Spleen (tissue), 11 donors: ENCODE measurements at regions not wholly inside any gene's neighbourhood (a gene's known extent, or its start where the extent isn't known, plus 50 kb on each side); places are given as distances from the start of the nearest gene placed in this dataset.

Experiments
- DNase-seq: peaks from one replicate; pipeline ENCODE4 v3.0.0-alpha.2; 2020
- H3K27ac ChIP-seq, 8 donors: fragments of 200-600 bp; sonication (generic) in 7 of 8; 1 replicate in 4 of 8; 2 replicates in 4 of 8; pipeline versions ENCODE4 v1.5.0 to v1.8.0; 2016 to 2021; ENCODE audit warnings: inconsistent platforms in 4 of 8, mild to moderate bottlenecking in 4 of 8, moderate library complexity in 1 of 8
- H3K27me3 ChIP-seq, 7 donors: fragments of 200-600 bp; sonication (generic) in 6 of 7; replicated peaks in 1 of 7; 1 replicate in 4 of 7; 2 replicates in 3 of 7; pipeline versions ENCODE4 v1.5.0 to v1.8.0; 2016 to 2021; ENCODE audit warnings: inconsistent platforms in 3 of 7, mild to moderate bottlenecking in 1 of 7
- H3K36me3 ChIP-seq, 6 donors: fragments of 200-600 bp; sonication (generic) in 5 of 6; 1 replicate in 4 of 6; 2 replicates in 2 of 6; pipeline versions ENCODE4 v1.5.0 to v1.8.0; 2016 to 2021; ENCODE audit warnings: inconsistent platforms in 2 of 6
- H3K4me1 ChIP-seq, 6 donors: fragments of 200-600 bp; sonication (generic) in 5 of 6; 1 replicate in 3 of 6; 2 replicates in 3 of 6; pipeline versions ENCODE4 v1.5.0 to v1.8.0; 2016 to 2021; ENCODE audit warnings: inconsistent platforms in 3 of 6
- H3K4me3 ChIP-seq, 8 donors: fragments of 200-600 bp; sonication (generic) in 7 of 8; 1 replicate in 4 of 8; 2 replicates in 4 of 8; pipeline versions ENCODE4 v1.5.0 to v1.8.0; 2016 to 2021; ENCODE audit warnings: inconsistent platforms in 4 of 8, mild to moderate bottlenecking in 4 of 8, moderate library complexity in 2 of 8
- H3K9me3 ChIP-seq, 8 donors: fragments of 200-600 bp; sonication (generic) in 7 of 8; 1 replicate in 4 of 8; 2 replicates in 4 of 8; pipeline versions ENCODE4 v1.5.0 to v1.8.0; 2016 to 2021; ENCODE audit warnings: inconsistent platforms in 4 of 8
- CTCF ChIP-seq, 11 experiments: fragments of 200-600 bp in 7 of 11; fragments of 450-650 bp in 4 of 11; sonication (generic) in 4 of 11; IDR thresholded peaks in 8 of 11; conservative IDR thresholded peaks in 3 of 11; 1 replicate in 7 of 11; 2 replicates in 4 of 11; pipeline versions ENCODE4 v1.4.0 to v1.8.0; 2016 to 2021; ENCODE audit warnings: antibody characterized with exemption in 11 of 11, inconsistent platforms in 4 of 11, mild to moderate bottlenecking in 1 of 11
- POLR2A ChIP-seq, 3 donors: fragments of 450-650 bp; IDR thresholded peaks; one replicate each; pipeline ENCODE4 v1.5.1; 2017; ENCODE audit warnings: antibody characterized with exemption in 3 of 3, mild to moderate bottlenecking in 1 of 3
- POLR2AphosphoS5 ChIP-seq, 3 donors: sonication (generic); formaldehyde crosslinking; IDR thresholded peaks; one replicate each; pipeline ENCODE4 v1.5.1; 2017; ENCODE audit warnings: antibody characterized with exemption in 3 of 3
- WGBS, 5 donors: extraction: QIAGEN DNeasy Blood & Tissue Kit in 3 of 5; methylation state at CpG; one replicate each; pipeline versions ENCODE4 v1.1.5 to v1.1.7; 2013 to 2018; 5-methylcytosine and 5-hydroxymethylcytosine counted together
- intact Hi-C: fragments of 100-400 bp; cut with DNase I; formaldehyde crosslinking; loops from one replicate; pipeline ENCODE4 v1.15.0; 2023; ENCODE audit warnings: low total_unique reads
- donor health status: healthy with polysubstance abuse.
- donor health status: DM: no; HTN: no; CAD: no; lungs with moderate emphysema.
- donor health status: DM: no; HTN: no; CAD: no.
- donor health status: Bipolar disorder and iron deficiency.
- donor health status: healthy.
- donor health status: DM: no; HTN: no; CAD: no.
- donor health status: DM: yes; HTN: yes; CAD: no.

GRCh38 chr15:96462768-96463750, 132.6 kb downstream of the NR2F2 start:
- intact Hi-C loops: no loop called here
- Histone ChIP-seq H3K9me3 (no peaks in the 10 kb centered on the region), H3K4me1 (no peaks in the 10 kb centered on the region), H3K27ac (no peak overlapping the region), H3K4me3 (no peak overlapping the region), H3K36me3 (no peaks in the 10 kb centered on the region), H3K27me3 (no peaks in the 10 kb centered on the region)
- DNase-seq: no peak
- TF ChIP-seq CTCF (IDR thresholded peaks at IDR 0.05 in 8 of 11, conservative IDR thresholded peaks at IDR 0.05 in 3 of 11) (peak in 1 of 11 experiments; percentile 21), POLR2AphosphoS5 (IDR thresholded peaks at IDR 0.05) (no peak)
- WGBS, 5 donors: 81 to 88% (median 83%) methylated on average over 21 of the region's 21 CpGs

- no peaks in the 10 kb centered on the region for H3K36me3 ChIP-seq
- H3K27ac ChIP-seq: no peak overlapping the region
- WGBS, 5 donors: 69 to 83% (median 76%) methylated on average over 4 of the region's 4 CpGs
- TF ChIP-seq POLR2A (IDR thresholded peaks at IDR 0.05): no peak
- H3K27me3 ChIP-seq: no peaks in the 10 kb centered on the region
- no peak overlapping the region for H3K4me3 ChIP-seq
- no peaks in the 10 kb centered on the region for H3K4me1 ChIP-seq
- no peak for DNase-seq
- no peaks in the 10 kb centered on the region for H3K9me3 ChIP-seq
- intact Hi-C loops: no loop called here
Measured at GRCh38 chr15:96466389-96466947, 136.0 kb downstream of the NR2F2 start.

- no peak overlapping the region for H3K4me3 ChIP-seq
- no peaks in the 10 kb centered on the region for H3K9me3 ChIP-seq
- DNase-seq: no peak
- intact Hi-C loops: no loop called here
- no peaks in the 10 kb centered on the region for H3K27me3 ChIP-seq
- WGBS, 5 donors: 84 to 96% (median 94%) methylated on average over 3 of the region's 3 CpGs
- no peaks in the 10 kb centered on the region for H3K4me1 ChIP-seq
- no peak for TF ChIP-seq CTCF (IDR thresholded peaks at IDR 0.05 in 8 of 11, conservative IDR thresholded peaks at IDR 0.05 in 3 of 11)
- TF ChIP-seq POLR2AphosphoS5 (IDR thresholded peaks at IDR 0.05): no peak
- no peak for TF ChIP-seq POLR2A (IDR thresholded peaks at IDR 0.05)
- no peaks in the 10 kb centered on the region for H3K36me3 ChIP-seq
- H3K27ac ChIP-seq: no peak overlapping the region
Measured at GRCh38 chr15:96468036-96468435, 137.5 kb downstream of the NR2F2 start.

GRCh38 chr15:96470681-96471310, 140.3 kb downstream of the NR2F2 start:
- intact Hi-C loops: no loop called here
- WGBS, 5 donors: 84 to 88% (median 86%) methylated on average over 19 of the region's 19 CpGs
- H3K36me3 ChIP-seq: no peaks in the 10 kb centered on the region
- H3K27me3 ChIP-seq: no peaks in the 10 kb centered on the region
- no peak for TF ChIP-seq POLR2AphosphoS5 (IDR thresholded peaks at IDR 0.05)
- no peaks in the 10 kb centered on the region for H3K4me1 ChIP-seq
- no peaks in the 10 kb centered on the region for H3K9me3 ChIP-seq
- H3K4me3 ChIP-seq: no peak overlapping the region
- H3K27ac ChIP-seq: no peak overlapping the region
- DNase-seq: no peak

- no peak for DNase-seq
- TF ChIP-seq POLR2A (IDR thresholded peaks at IDR 0.05) (no peak), POLR2AphosphoS5 (IDR thresholded peaks at IDR 0.05) (no peak)
- H3K27me3 ChIP-seq: no peaks in the 10 kb centered on the region
- H3K4me3 ChIP-seq: no peak overlapping the region
- no peaks in the 10 kb centered on the region for H3K9me3 ChIP-seq
- no peaks in the 10 kb centered on the region for H3K4me1 ChIP-seq
- intact Hi-C loops: no loop called here
- H3K27ac ChIP-seq: no peak overlapping the region
- WGBS, 5 donors: 69 to 90% (median 81%) methylated on average over 3 of the region's 3 CpGs
- no peaks in the 10 kb centered on the region for H3K36me3 ChIP-seq
Measured at GRCh38 chr15:96472681-96473080, 142.2 kb downstream of the NR2F2 start.
